HG02798 (cell line): ENCODE measurements at regions not wholly inside any gene's neighbourhood (a gene's known extent, or its start where the extent isn't known, plus 50 kb on each side); places are given as distances from the start of the nearest gene placed in this dataset.
A peak's percentile ranks its signal among the peaks of the same experiment; 100 is the strongest.
"Not testable (repeated sequence)": the region's sequence is repeated elsewhere in the genome, so short reads cannot be mapped to it uniquely, and the experiment has no call there.

Experiments
- ATAC-seq: cut with Tn5 transposase; IDR thresholded peaks from one replicate; pipeline ENCODE4 v1.9.1; 2021; ENCODE audit warnings: mild to moderate bottlenecking; ENCODE audit not compliant: unreplicated experiment, poor library complexity

- no peak for ATAC-seq
These were observed 154.1 kb upstream of the RBBP8 start for GRCh38 chr18:22778996-22779395.

GRCh38 chr18:22783245-22783644 lies 149.9 kb upstream of the RBBP8 start:
- ATAC-seq = no peak

- ATAC-seq = no peak
These were observed 149.5 kb upstream of the RBBP8 start for GRCh38 chr18:22783662-22784076.

GRCh38 chr18:22789052-22789451 lies 144.1 kb upstream of the RBBP8 start:
- ATAC-seq = no peak

- ATAC-seq = no peak
These were observed 143.5 kb upstream of the RBBP8 start for GRCh38 chr18:22789600-22789999.

- no peak for ATAC-seq
These were observed 142.4 kb upstream of the RBBP8 start for GRCh38 chr18:22790545-22791309.

GRCh38 chr18:22791310-22791610 lies 141.9 kb upstream of the RBBP8 start:
- ATAC-seq = no peak

- no peak for ATAC-seq
These were observed 137.0 kb upstream of the RBBP8 start for GRCh38 chr18:22796113-22796512.

GRCh38 chr18:22800551-22800951 lies 132.6 kb upstream of the RBBP8 start:
- ATAC-seq = no peak

- ATAC-seq = peak; percentile 42
These were observed 119.3 kb upstream of the RBBP8 start for GRCh38 chr18:22813648-22814328.

- no peak for ATAC-seq
These were observed 118.8 kb upstream of the RBBP8 start for GRCh38 chr18:22814329-22814703.

- no peak for ATAC-seq
These were observed 116.6 kb upstream of the RBBP8 start for GRCh38 chr18:22816266-22817176.

GRCh38 chr18:22817844-22818243 lies 115.3 kb upstream of the RBBP8 start:
- ATAC-seq = no peak

GRCh38 chr18:22822024-22822423 lies 111.1 kb upstream of the RBBP8 start:
- ATAC-seq = no peak

- ATAC-seq = peak; percentile 94
These were observed 110.2 kb upstream of the RBBP8 start for GRCh38 chr18:22822841-22823508.

- ATAC-seq = no peak
These were observed 106.4 kb upstream of the RBBP8 start for GRCh38 chr18:22826726-22827125.

- ATAC-seq = no peak
These were observed 105.9 kb upstream of the RBBP8 start for GRCh38 chr18:22827216-22827615.

GRCh38 chr18:22827741-22828140 lies 105.4 kb upstream of the RBBP8 start:
- no peak for ATAC-seq

- ATAC-seq = no peak
These were observed 105.0 kb upstream of the RBBP8 start for GRCh38 chr18:22828171-22828570.

- ATAC-seq = not testable (repeated sequence)
These were observed 104.5 kb upstream of the RBBP8 start for GRCh38 chr18:22828583-22828982.

GRCh38 chr18:22829781-22830180 lies 103.3 kb upstream of the RBBP8 start:
- ATAC-seq = no peak
